ENCODE measurements at regions not wholly inside any gene's neighbourhood (a gene's known extent, or its start where the extent isn't known, plus 50 kb on each side); places are given as distances from the start of the nearest gene placed in this dataset.
"Not testable (repeated sequence)": the region's sequence is repeated elsewhere in the genome, so short reads cannot be mapped to it uniquely, and the experiment has no call there.

DNA sequence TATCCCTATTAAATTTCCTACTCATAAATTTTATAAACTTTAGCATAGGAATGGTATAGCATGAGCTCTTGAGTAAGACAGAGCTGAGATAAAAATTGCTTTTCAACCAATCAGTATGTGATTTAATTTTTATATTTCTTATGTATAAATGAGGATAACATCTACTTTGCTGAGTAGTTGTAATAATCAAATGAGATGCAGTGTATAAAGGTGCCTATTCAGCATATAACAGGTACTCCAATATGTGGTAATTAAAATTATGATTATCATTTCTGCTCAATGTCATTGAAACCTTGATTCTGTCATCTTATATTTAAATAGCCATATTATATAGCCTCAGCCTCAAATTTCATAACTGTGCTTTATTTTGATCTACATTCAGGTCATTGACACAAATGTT is 700.4 kb upstream of the SLC8A1 start:
- no peak overlapping the region for H3K27ac ChIP-seq (ENCODE audit: low read depth, low read length)

- 24 to 61% (median 37%) methylated on average over 1 of the region's 1 CpG for WGBS, 3 donors
- no peak overlapping the region for H3K27ac ChIP-seq (ENCODE audit: low read depth, low read length)
Measured at GRCh38 chr2:41160439-41160838, 708.5 kb upstream of the SLC8A1 start.

- no peak overlapping the region for H3K27ac ChIP-seq (ENCODE audit: low read depth, low read length)
- WGBS, 3 donors, result 92 to 95% (median 93%) methylated on average over 2 of the region's 2 CpGs
Measured at GRCh38 chr2:41167014-41167413, 715.1 kb upstream of the SLC8A1 start.

- no peak overlapping the region for H3K27ac ChIP-seq (ENCODE audit: low read depth, low read length)
- WGBS, 3 donors, result 75 to 80% (median 79%) methylated on average over 2 of the region's 2 CpGs
Measured at GRCh38 chr2:41169744-41170143, 717.9 kb upstream of the SLC8A1 start.

DNA sequence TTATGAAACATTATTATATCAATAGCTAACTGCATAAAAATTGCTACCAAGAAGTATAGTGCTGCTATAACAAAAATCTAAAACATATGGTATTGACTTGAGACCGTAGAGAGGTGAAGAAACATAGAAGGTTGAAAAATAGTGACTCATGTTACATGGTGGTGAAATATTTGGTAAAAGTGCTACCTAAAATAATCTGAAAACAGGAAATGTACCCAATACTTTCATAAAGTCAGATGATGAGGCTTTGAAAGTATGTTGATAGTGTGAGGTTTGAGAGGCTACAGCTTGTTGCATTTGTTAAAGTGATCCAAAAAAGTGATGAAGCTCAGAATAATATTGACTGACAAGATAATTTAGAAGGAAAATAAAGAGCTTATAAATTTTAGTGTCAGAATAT is 718.7 kb upstream of the SLC8A1 start:
- no peak overlapping the region for H3K27ac ChIP-seq (ENCODE audit: low read depth, low read length)
- WGBS, 3 donors, result 63 to 82% (median 78%) methylated on average over 1 of the region's 1 CpG

DNA sequence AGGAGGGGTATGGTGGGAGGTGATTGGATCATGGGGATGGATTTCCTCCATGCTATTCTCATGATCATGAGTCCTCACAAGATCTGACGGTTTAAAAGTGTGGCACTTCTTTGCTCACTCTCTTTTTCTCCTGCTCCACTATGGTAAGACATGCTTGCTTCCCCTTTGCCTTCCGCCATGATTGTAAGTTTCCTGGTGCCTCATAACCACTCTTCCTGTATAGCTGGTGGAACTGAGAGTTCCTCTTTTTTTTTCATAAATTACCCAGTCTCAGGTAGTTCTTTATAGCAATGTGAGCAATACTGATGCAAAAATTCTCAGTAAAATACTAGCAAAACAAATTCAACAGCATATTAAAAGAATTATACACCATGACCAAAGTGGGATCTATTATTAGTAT is 728.5 kb upstream of the SLC8A1 start:
- H3K27ac ChIP-seq (ENCODE audit: low read depth, low read length), result no peak overlapping the region
- 36 to 56% (median 42%) methylated on average over 2 of the region's 2 CpGs for WGBS, 3 donors

DNA sequence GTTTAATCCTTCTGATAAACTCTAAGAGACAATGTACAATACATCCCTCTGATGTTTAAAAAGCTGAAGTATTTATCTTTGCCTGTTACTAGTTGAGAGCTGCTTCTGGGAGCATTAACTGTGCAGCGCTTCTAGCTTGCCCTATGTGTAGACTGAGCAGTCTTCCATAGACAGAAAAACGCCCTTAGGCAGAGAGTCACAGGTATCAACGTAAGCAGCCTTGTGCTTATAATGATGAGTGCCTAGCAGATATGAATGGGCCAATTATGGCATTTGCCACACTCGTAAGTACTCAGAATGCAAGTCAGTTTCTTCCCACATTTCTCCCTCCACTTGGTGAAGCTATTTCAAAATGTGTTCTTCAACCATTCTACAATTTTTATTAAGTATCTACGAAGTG is 731.1 kb upstream of the SLC8A1 start:
- WGBS, 3 donors, result 66 to 84% (median 79%) methylated on average over 5 of the region's 5 CpGs
- no peak overlapping the region for H3K27ac ChIP-seq (ENCODE audit: low read depth, low read length)

DNA sequence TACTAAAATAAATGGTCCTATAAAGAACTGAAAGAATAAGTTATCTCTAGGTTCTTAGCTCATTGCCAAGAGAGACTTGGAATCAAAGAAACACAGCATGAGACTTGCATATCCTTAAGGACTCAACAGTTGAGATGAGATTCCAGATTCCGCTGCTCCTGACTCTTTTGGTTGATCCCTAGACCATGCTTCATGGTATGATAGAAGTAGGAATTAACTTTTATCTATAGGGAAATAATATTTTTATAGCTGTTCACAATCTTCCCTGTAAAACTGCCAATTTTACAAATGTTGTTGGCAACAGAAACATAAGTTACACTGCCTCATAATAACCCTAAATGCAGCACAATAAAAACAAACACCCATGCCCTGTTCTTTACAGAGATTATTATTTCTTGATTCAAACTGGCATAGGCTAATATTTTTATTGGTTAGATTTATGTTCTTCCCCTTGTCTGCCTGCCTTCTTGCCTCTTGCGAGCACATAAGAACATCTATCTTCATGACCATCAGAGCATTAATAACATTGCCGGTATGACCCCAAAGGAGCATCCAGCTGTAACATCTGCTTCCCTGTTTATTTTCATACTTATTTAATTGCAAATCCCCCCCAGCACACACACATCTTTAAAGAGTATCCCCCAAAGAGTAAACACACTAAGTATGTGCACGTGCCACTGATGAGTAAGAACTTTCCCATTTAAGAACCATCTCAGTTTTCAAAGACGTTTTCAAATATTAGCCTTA is 735.7 kb upstream of the SLC8A1 start:
- no peak overlapping the region for H3K27ac ChIP-seq (ENCODE audit: low read depth, low read length)
- WGBS, 3 donors, result 68 to 73% (median 70%) methylated on average over 5 of the region's 5 CpGs

GRCh38 chr2:41194230-41194629 is 742.3 kb upstream of the SLC8A1 start:
- WGBS, 3 donors, result 40 to 57% (median 49%) methylated on average over 5 of the region's 5 CpGs

GRCh38 chr2:41197781-41198180 is 745.9 kb upstream of the SLC8A1 start:
- H3K27ac ChIP-seq (ENCODE audit: low read depth, low read length), result no peak overlapping the region
- 82 to 90% (median 87%) methylated on average over 4 of the region's 4 CpGs for whole genome bisulfite sequencing, 3 donors

More at GRCh38 chr2:41194230-41194629, 742.3 kb upstream of the SLC8A1 start:
- H3K27ac ChIP-seq (ENCODE audit: low read depth, low read length), result no peak overlapping the region

DNA sequence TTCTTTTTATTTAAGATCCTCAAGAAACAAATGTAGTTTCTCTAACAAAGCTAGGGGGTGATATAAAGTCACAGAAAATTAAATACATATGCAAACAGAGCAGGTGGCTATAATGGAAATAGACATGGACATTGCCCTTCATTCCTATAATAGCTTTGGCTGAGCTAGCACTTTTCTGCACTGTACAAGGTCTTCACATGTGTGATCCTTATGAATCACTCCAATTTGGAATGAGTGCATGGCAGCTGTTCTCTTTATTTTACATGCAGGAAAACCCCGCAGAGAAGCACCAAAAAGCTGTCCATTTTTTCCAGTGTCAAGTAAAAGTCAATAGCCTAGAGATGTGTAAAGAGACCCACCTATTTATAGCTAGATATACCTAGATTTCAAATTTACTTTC is 747.4 kb upstream of the SLC8A1 start:
- WGBS, 3 donors, result 67 to 80% (median 79%) methylated on average over 1 of the region's 1 CpG
- no peak overlapping the region for H3K27ac ChIP-seq (ENCODE audit: low read depth, low read length)

DNA sequence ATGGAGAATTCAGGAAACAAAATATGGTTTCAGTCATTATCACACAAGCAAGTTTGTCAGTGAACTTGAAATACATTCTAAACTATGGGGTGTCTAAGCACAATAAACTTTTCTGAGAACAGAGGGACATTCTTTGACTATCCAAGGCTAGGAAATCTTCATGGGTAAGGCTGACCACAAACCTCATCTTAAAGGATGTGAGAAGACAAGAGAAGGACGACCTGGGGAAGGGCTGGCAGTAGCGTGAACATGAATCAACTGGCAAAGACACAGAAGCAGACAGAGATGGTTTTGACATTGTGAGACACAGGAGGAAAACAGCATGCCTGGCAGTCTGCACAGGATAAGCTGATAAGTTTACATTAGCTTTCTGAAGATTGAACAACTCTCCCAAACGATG is 752.4 kb upstream of the SLC8A1 start:
- no peak overlapping the region for H3K27ac ChIP-seq (ENCODE audit: low read depth, low read length)
- 44 to 63% (median 59%) methylated on average over 3 of the region's 3 CpGs for WGBS, 3 donors

DNA sequence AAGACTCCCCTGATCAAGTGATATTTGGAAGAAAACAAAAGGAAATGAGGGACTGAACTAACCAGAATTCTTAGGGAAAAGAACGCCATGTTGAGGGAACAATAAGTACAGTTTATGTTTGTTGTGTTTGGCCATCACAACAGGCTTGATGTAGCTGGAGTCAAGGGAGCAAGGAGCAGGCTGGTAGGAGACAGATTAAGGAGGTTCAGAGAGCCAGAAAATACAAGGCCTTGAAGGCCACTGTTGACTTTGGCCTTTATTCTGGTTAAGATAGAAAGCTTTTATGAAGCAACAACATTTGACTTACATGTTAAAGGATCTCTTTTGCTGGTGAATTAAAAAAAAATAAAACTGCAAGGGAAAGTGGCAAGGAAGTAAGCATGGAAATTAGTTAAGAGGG is 754.1 kb upstream of the SLC8A1 start:
- H3K27ac ChIP-seq (ENCODE audit: low read depth, low read length), result no peak overlapping the region
- WGBS, 3 donors, result 69 to 82% (median 78%) methylated on average over 1 of the region's 1 CpG

DNA sequence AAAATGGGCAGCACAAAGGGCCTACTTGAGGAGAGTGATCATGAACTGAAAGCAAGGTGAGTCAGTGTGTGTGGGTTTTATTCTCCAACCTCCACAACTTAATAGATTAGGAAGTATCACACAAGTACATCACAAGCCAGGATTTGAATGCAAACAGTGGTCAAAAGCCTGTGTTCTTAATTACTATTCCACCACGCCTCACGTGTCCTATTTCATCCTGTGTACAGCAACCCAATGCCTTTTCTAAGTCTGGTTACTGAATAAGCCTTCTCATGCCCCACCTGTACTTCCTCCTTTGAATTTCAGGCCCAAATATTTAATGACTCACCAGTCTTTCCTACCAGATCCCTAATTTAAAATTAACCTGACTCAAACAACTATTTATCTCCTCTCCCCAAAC is 755.7 kb upstream of the SLC8A1 start:
- no peak overlapping the region for H3K27ac ChIP-seq (ENCODE audit: low read depth, low read length)
- 60 to 93% (median 80%) methylated on average over 2 of the region's 2 CpGs for WGBS, 3 donors

GRCh38 chr2:41210030-41210429 is 758.1 kb upstream of the SLC8A1 start:
- H3K27ac ChIP-seq (ENCODE audit: low read depth, low read length), result not testable (repeated sequence)
- 52 to 66% (median 62%) methylated on average over 4 of the region's 4 CpGs for WGBS, 3 donors

DNA sequence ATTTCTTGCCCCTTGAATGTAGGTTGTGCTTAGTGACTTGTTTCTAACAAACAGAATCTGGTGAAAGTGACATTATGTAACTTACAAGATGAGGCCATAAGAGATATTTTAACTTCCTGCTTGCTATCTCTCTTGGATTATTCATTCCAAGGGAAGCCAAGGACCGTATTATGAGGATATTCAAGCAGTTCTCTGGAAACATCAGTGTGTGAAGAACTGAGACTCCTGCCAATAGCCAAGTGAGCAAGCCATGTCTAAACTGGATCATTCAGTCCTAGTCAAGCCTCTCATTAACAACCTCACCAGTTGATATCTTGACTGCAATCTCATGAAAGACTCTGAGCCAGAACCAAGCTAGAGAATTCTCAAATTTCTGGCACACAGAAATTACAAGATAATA is 765.1 kb upstream of the SLC8A1 start:
- 35 to 57% (median 41%) methylated on average over 1 of the region's 1 CpG for WGBS, 3 donors
- H3K27ac ChIP-seq (ENCODE audit: low read depth, low read length), result no peak overlapping the region

- WGBS, 3 donors, result 41 to 75% (median 53%) methylated on average over 1 of the region's 1 CpG
- H3K27ac ChIP-seq (ENCODE audit: low read depth, low read length), result no peak overlapping the region
Measured at GRCh38 chr2:41222593-41222992, 770.7 kb upstream of the SLC8A1 start.

DNA sequence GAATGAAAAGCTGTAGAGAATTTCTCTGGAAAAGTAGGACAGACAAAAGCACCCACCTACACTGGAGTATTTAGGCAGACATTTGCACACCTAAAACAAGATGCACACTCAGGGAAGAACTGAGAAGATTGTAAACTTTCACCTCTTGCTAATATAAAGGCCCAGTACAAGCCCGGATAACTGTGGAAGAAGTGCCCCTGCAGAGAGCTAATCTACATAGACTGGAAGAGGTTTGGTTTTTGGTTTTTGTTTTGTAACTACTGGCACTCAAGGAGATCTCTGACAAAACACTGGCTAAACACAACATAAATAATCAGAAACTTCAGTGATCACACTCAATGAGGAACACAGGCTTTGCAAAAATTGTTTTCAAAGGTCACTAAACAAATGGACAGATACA is 782.2 kb upstream of the SLC8A1 start:
- no peak overlapping the region for H3K27ac ChIP-seq (ENCODE audit: low read depth, low read length)
- WGBS, 3 donors, result 52 to 66% (median 66%) methylated on average over 1 of the region's 1 CpG

DNA sequence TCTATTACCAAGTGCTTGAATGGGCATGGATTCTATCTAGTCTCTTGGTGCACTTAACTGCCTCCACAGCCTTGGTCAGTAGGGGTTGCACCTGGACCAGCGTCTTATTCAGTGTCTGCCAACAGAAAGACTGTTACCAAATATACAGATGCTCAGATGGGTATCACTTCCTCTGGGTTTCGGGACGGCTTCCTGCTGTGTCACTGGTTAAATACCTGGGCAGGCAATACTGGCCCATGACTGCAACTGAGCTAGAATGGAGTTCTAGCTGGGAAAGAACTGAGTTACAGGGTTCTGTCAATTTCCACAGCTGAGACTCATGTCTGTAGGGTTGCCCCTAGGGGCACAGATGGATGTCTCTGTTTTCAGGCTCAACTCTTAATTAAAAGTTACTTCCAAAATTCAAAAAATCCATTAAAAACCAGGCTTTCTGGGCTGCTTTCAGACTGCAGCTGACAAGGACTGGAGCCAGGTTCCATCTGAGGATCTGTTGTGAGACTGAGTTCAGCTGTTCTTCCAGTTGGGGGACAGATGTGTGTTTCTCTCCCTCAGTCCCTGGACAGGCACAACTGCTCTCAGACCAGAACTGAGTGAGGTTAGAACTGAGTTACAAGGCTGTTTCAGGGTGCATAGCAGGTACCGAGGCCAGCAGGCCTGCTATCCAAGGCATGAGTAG is 789.6 kb upstream of the SLC8A1 start:
- 62 to 78% (median 73%) methylated on average over 4 of the region's 4 CpGs for WGBS, 3 donors
- H3K27ac ChIP-seq (ENCODE audit: low read depth, low read length), result no peak overlapping the region

- H3K27ac ChIP-seq (ENCODE audit: low read depth, low read length), result no peak overlapping the region
- WGBS, 3 donors, result 76 to 83% (median 79%) methylated on average over 4 of the region's 4 CpGs
Measured at GRCh38 chr2:41242001-41242331, 790.1 kb upstream of the SLC8A1 start.

Data from adipose tissue (tissue), 3 donors.